PC-9 (cell line): ENCODE measurements at regions not wholly inside any gene's neighbourhood (a gene's known extent, or its start where the extent isn't known, plus 50 kb on each side); places are given as distances from the start of the nearest gene placed in this dataset.

Experiments
- EZH2 ChIP-seq: fragments of 200-600 bp; sonication (generic); IDR thresholded peaks from 2 replicates; pipeline ENCODE4 v1.8.0; 2017; ENCODE audit warnings: antibody characterized with exemption, low read depth
- TF ChIP-seq, protein P1 (sequence below): fragments of 200-600 bp; sonication (generic); conservative IDR thresholded peaks from 2 replicates; pipeline ENCODE4 v1.6.1; 2017; ENCODE audit warnings: mixed run types, antibody characterized with exemption, mild to moderate bottlenecking, moderate library complexity

DNA sequence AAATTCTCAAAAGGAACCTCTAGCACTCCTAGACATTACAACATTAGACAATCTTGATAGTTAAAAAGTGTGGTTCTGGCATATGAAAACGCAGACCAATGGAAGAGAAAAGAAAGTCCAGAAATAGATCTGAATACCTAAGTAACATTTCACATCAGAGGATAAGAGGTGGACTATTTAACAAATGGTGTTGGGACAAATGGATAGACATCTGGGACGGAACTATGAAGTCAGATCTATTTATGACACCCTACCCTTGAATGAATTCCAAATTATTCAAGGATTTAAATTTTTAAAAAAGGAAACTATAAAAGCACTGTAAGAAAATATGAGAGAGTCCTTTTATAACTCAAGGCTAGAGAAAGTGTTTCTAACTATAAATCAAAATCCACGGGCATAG is 111.3 kb downstream of the SCN11A start:
- TF ChIP-seq, protein P1, sequence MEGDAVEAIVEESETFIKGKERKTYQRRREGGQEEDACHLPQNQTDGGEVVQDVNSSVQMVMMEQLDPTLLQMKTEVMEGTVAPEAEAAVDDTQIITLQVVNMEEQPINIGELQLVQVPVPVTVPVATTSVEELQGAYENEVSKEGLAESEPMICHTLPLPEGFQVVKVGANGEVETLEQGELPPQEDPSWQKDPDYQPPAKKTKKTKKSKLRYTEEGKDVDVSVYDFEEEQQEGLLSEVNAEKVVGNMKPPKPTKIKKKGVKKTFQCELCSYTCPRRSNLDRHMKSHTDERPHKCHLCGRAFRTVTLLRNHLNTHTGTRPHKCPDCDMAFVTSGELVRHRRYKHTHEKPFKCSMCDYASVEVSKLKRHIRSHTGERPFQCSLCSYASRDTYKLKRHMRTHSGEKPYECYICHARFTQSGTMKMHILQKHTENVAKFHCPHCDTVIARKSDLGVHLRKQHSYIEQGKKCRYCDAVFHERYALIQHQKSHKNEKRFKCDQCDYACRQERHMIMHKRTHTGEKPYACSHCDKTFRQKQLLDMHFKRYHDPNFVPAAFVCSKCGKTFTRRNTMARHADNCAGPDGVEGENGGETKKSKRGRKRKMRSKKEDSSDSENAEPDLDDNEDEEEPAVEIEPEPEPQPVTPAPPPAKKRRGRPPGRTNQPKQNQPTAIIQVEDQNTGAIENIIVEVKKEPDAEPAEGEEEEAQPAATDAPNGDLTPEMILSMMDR, result no peak
- TF ChIP-seq EZH2, result no peak
